ENCODE measurements at regions not wholly inside any gene's neighbourhood (a gene's known extent, or its start where the extent isn't known, plus 50 kb on each side); places are given as distances from the start of the nearest gene placed in this dataset.

DNA sequence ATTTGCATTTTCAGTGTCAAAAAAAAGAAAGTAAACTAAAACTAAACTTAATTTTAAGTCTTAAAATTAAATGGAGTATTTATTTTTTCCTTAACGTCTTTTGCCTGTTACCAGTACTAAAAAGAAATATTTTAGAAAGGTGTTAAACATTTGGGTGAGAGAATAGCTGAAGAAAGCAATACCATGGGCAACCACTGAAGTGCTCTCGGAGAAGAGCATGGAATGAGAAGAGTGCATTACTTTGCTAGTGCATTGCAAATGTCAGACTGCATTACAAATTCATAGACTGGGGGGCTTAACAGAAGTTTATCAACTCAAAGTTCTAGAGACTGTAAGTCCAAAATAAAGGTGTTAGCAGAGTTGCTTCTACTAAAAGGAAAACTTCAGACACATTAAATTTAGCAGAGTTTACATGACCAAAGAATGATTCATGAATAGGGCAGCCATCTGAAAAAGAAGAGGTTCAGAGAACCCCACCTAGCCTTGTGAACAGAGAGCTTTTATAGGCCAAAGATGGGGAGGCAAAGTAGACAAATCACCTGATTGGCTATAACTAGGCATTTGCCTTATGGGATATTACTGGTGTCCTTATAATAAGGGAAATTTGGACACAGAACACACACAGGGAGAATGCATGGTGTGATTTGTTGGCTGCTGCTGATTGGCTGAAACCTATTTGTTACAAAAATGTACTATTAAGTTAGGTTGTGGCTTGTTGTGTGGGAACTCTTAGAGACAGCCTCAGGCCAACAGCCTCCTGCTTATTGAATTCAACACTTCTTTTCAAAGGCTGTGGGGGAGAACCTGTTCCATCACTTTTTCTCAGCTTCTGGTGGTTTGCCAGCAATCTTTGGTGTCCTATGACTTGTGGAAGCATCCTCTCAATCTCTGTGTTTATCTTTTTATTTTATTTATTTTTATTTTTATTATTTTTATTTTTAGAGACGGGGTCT, 106.7 kb upstream of the RREB1 start:
- no peak for ATAC-seq
- TF ChIP-seq, protein P1, sequence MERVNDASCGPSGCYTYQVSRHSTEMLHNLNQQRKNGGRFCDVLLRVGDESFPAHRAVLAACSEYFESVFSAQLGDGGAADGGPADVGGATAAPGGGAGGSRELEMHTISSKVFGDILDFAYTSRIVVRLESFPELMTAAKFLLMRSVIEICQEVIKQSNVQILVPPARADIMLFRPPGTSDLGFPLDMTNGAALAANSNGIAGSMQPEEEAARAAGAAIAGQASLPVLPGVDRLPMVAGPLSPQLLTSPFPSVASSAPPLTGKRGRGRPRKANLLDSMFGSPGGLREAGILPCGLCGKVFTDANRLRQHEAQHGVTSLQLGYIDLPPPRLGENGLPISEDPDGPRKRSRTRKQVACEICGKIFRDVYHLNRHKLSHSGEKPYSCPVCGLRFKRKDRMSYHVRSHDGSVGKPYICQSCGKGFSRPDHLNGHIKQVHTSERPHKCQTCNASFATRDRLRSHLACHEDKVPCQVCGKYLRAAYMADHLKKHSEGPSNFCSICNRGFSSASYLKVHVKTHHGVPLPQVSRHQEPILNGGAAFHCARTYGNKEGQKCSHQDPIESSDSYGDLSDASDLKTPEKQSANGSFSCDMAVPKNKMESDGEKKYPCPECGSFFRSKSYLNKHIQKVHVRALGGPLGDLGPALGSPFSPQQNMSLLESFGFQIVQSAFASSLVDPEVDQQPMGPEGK (CRISPR knock-in tag; IDR thresholded peaks at IDR 0.05; ENCODE audit: borderline replicate concordance): no peak
- TF ChIP-seq, protein P2, sequence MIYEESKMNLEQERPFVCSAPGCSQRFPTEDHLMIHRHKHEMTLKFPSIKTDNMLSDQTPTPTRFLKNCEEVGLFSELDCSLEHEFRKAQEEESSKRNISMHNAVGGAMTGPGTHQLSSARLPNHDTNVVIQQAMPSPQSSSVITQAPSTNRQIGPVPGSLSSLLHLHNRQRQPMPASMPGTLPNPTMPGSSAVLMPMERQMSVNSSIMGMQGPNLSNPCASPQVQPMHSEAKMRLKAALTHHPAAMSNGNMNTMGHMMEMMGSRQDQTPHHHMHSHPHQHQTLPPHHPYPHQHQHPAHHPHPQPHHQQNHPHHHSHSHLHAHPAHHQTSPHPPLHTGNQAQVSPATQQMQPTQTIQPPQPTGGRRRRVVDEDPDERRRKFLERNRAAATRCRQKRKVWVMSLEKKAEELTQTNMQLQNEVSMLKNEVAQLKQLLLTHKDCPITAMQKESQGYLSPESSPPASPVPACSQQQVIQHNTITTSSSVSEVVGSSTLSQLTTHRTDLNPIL (CRISPR knock-in tag; IDR thresholded peaks at IDR 0.05; ENCODE audit: low read depth): no peak
- TF ChIP-seq BACH2 (CRISPR knock-in tag; IDR thresholded peaks at IDR 0.05; ENCODE audit: borderline replicate concordance): no peak
- TF ChIP-seq ZC3H10 (CRISPR knock-in tag; IDR thresholded peaks at IDR 0.05): no peak
- TF ChIP-seq ZNF70 (CRISPR knock-in tag; IDR thresholded peaks at IDR 0.05): no peak

GRCh38 chr6:7003041-7003440, 104.7 kb upstream of the RREB1 start:
- ATAC-seq: no peak
- TF ChIP-seq, protein P1 (CRISPR knock-in tag; IDR thresholded peaks at IDR 0.05; ENCODE audit: borderline replicate concordance): no peak
- TF ChIP-seq TOX (CRISPR knock-in tag; IDR thresholded peaks at IDR 0.05; ENCODE audit: borderline replicate concordance) (no peak), BACH2 (CRISPR knock-in tag; IDR thresholded peaks at IDR 0.05; ENCODE audit: borderline replicate concordance) (no peak), GLIS3 (CRISPR knock-in tag; IDR thresholded peaks at IDR 0.05) (no peak)
- TF ChIP-seq, protein P2 (CRISPR knock-in tag; IDR thresholded peaks at IDR 0.05; ENCODE audit: low read depth): no peak

- TF ChIP-seq BACH2 (CRISPR knock-in tag; IDR thresholded peaks at IDR 0.05; ENCODE audit: borderline replicate concordance) (no peak), ZFP3 (CRISPR knock-in tag; IDR thresholded peaks at IDR 0.05) (no peak), GLIS3 (CRISPR knock-in tag; IDR thresholded peaks at IDR 0.05) (no peak), ZFP30 (CRISPR knock-in tag; IDR thresholded peaks at IDR 0.05) (no peak), POU6F1 (CRISPR knock-in tag; IDR thresholded peaks at IDR 0.05; ENCODE audit: borderline replicate concordance, low read depth) (no peak)
- TF ChIP-seq, protein P2 (CRISPR knock-in tag; IDR thresholded peaks at IDR 0.05; ENCODE audit: low read depth): no peak
- no peak for ATAC-seq
Measured at GRCh38 chr6:7004581-7005297, 103.0 kb upstream of the RREB1 start.

- ATAC-seq: no peak
- TF ChIP-seq TSHZ2 (CRISPR knock-in tag; IDR thresholded peaks at IDR 0.05) (no peak), POU6F1 (CRISPR knock-in tag; IDR thresholded peaks at IDR 0.05; ENCODE audit: borderline replicate concordance, low read depth) (no peak)
Measured at GRCh38 chr6:7006515-7007191, 101.1 kb upstream of the RREB1 start.

Data from SK-N-SH treated with all-trans-retinoic acid at 6 μM for 48 hours (cell line).